Psoas muscle (tissue), 7 donors: ENCODE measurements at regions not wholly inside any gene's neighbourhood (a gene's known extent, or its start where the extent isn't known, plus 50 kb on each side); places are given as distances from the start of the nearest gene placed in this dataset.
A peak's percentile ranks its signal among the peaks of the same experiment; 100 is the strongest.

Experiments used
- ATAC-seq, 4 donors: fragments of 200-7000 bp; cut with Tn5 transposase; one replicate each; pipeline ENCODE4 v1.9.1; 2020; ENCODE audit warnings: moderate library complexity in 3 of 4, mild to moderate bottlenecking in 2 of 4
- DNase-seq, 2 donors: peaks; one replicate each; pipeline ENCODE4 v3.0.0-alpha.2; 2020
- H3K27ac ChIP-seq: fragments of 200-600 bp; one replicate; pipeline ENCODE4 v1.8.0; 2022
- H3K27me3 ChIP-seq, 3 donors: fragments of 200-600 bp in 1 of 3; one replicate each; pipeline versions ENCODE4 v1.6.1 to v1.8.0; 2013 to 2022; ENCODE audit warnings: low read length in 2 of 3, mild to moderate bottlenecking in 2 of 3, moderate library complexity in 1 of 3; ENCODE audit not compliant: insufficient read depth in 3 of 3
- H3K36me3 ChIP-seq, 2 donors: fragments of 200-600 bp in 1 of 2; one replicate each; pipeline versions ENCODE4 v1.6.1 to v1.8.0; 2013 to 2022; ENCODE audit warnings: low read depth in 1 of 2, mild to moderate bottlenecking in 1 of 2, moderate library complexity in 1 of 2; ENCODE audit not compliant: insufficient read depth in 1 of 2
- H3K4me1 ChIP-seq: fragments of 200-600 bp; one replicate; pipeline ENCODE4 v1.8.0; 2022
- H3K4me3 ChIP-seq: fragments of 200-600 bp; one replicate; pipeline ENCODE4 v1.8.0; 2022; ENCODE audit warnings: mild to moderate bottlenecking
- H3K9me3 ChIP-seq: fragments of 200-600 bp; one replicate; pipeline ENCODE4 v1.8.0; 2022
- WGBS, 3 donors: extraction: QIAGEN DNeasy Blood & Tissue Kit; methylation state at CpG; one replicate each; pipeline versions ENCODE4 v1.1.6 to v1.1.7; 2013; 5-methylcytosine and 5-hydroxymethylcytosine counted together
- intact Hi-C, 2 donors: fragments of 100-400 bp; cut with DNase I; formaldehyde crosslinking; loops; one replicate each; pipeline versions ENCODE4 v1.11.0 to v1.14.2; 2022
- TF ChIP-seq, protein P1 (sequence below): fragments of 200-600 bp; IDR thresholded peaks from one replicate; pipeline ENCODE4 v1.8.0; 2022; ENCODE audit warnings: antibody characterized with exemption
- donor health status: healthy with polysubstance abuse.
- donor health status: DM: no; HTN: no; CAD: no; lungs with moderate emphysema.
- donor health status: Bipolar disorder and iron deficiency.
- donor health status: healthy.
- donor health status: DM: yes; HTN: yes; CAD: no.
- donor health status: DM: no; HTN: no; CAD: no.
- donor health status: DM: yes; HTN: yes; CAD: no.

DNA sequence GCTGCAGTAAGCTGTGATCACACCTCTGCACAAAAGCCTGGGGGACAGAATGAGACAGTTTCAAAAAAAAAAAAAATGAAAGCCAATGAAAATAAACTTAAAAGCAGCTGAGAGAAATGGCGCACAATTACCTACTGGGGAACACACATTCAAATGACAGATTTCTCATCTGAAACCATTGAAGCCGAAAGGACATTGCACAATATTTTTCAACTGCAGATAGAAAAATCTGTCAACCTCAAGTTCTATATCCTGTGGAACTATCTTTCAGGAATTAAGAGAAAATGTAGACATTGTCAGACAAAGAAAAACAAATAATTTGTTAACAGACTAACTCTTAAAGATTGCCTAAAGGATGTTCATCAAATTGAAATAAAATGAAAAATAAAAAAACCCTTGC is 442.8 kb downstream of the MATN1 start:
- DNase-seq: no peak
- no peaks in the 10 kb centered on the region for H3K36me3 ChIP-seq
- H3K4me3 ChIP-seq: no peak overlapping the region
- H3K27ac ChIP-seq: no peak overlapping the region
- intact Hi-C loops: no loop called here
- H3K9me3 ChIP-seq: no peaks in the 10 kb centered on the region
- ATAC-seq: no peak
- no peaks in the 10 kb centered on the region for H3K27me3 ChIP-seq
- H3K4me1 ChIP-seq: no peaks in the 10 kb centered on the region
- WGBS, 3 donors: 93 to 97% (median 94%) methylated on average over 2 of the region's 2 CpGs
- TF ChIP-seq, protein P1, sequence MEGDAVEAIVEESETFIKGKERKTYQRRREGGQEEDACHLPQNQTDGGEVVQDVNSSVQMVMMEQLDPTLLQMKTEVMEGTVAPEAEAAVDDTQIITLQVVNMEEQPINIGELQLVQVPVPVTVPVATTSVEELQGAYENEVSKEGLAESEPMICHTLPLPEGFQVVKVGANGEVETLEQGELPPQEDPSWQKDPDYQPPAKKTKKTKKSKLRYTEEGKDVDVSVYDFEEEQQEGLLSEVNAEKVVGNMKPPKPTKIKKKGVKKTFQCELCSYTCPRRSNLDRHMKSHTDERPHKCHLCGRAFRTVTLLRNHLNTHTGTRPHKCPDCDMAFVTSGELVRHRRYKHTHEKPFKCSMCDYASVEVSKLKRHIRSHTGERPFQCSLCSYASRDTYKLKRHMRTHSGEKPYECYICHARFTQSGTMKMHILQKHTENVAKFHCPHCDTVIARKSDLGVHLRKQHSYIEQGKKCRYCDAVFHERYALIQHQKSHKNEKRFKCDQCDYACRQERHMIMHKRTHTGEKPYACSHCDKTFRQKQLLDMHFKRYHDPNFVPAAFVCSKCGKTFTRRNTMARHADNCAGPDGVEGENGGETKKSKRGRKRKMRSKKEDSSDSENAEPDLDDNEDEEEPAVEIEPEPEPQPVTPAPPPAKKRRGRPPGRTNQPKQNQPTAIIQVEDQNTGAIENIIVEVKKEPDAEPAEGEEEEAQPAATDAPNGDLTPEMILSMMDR: no peak

DNA sequence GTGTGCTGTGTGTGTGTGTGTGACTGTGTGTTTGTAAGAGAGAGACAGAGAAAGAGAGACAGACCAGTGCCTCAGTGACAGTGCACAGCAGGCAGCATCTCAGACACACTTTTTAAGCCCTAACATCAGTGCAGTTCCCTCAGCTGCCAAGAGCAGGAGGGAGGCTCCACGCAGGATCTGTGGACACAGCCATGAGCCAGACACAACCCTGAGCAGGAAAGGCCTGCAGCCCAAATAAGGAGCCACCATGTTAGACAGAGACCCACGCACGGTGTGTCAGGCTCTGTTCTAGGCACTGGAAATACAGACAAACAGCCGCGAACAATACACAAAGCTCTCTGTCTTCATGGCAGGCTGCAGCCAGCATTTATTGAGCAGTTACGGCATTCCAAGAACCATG is 445.5 kb downstream of the MATN1 start:
- 58 to 73% (median 59%) methylated on average over 6 of the region's 6 CpGs for WGBS, 3 donors
- Histone ChIP-seq H3K4me1 (no peaks in the 10 kb centered on the region), H3K4me3 (no peak overlapping the region), H3K27me3 (no peaks in the 10 kb centered on the region), H3K9me3 (no peaks in the 10 kb centered on the region), H3K27ac (no peak overlapping the region), H3K36me3 (no peaks in the 10 kb centered on the region)
- ATAC-seq (no peak), DNase-seq (peak in 1 of 2 donors; percentile 8)
- TF ChIP-seq, protein P1: no peak
- intact Hi-C loops: no loop called here

DNA sequence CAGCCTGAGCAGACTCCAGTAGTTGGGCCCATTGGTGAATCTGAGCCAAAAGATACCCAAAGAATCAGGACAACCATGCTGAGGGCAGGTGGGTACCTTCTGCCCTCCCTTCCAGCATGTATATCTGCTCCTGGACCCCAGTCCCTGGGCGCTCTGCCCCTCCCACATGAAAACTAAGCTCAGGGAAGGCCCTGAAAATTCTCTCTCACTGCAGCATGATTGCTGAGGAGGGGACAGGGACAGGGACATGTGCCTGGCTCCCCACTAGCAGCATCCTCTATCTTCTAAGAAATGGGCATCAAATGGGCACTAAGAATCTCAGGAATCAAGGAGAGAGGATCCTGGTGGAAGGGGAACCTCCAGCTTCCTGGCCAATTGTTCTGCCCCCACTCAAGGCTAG is 446.0 kb downstream of the MATN1 start:
- no peak for ATAC-seq
- Histone ChIP-seq H3K27me3 (no peaks in the 10 kb centered on the region), H3K36me3 (no peaks in the 10 kb centered on the region), H3K9me3 (no peaks in the 10 kb centered on the region), H3K4me1 (no peaks in the 10 kb centered on the region), H3K27ac (no peak overlapping the region), H3K4me3 (no peak overlapping the region)
- TF ChIP-seq, protein P1: no peak
- 91 to 100% (median 93%) methylated on average over 1 of the region's 1 CpG for WGBS, 3 donors
- peak in 1 of 2 donors; percentile 4 for DNase-seq
- intact Hi-C loops: no loop called here

DNA sequence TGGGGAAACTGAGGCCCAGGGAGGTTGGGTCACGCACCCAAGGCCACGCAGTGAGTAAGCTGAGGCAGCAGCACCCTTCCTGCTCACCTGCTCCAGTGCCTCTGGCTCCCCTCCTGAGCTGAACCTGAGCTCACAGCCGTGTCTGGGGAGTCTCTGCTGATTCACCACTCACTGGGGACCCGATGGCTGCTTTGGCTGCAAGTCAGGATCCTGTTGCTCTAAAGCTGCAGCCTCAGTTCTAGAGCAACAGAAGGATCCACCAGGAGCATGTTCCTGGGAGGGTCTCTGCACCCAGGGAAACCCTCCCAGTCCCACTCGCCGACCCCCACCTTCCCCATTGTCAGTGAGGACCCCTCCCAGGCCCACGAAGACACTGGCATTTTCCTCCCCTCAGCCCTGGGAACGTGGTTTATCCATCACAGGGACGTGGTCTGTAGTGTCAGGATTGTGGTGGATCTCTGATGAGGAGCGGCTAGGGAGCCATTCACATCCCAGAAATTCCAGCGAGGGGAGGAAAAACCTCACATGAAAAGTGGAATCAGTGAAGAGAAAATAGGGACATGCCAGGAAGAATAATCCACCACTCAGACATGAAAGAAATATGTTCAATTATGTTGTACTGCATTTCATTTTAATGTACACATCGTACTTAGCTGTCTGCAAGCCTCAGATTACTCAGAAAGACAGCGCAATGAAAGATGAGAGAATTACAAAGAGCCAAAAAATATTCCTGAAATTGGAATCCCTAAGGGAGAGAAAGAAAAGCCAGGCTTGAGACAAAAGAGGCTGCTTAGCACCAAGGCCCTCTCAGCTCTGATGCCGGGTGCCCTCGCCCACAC is 447.2 kb downstream of the MATN1 start:
- Histone ChIP-seq H3K4me1 (no peaks in the 10 kb centered on the region), H3K9me3 (no peaks in the 10 kb centered on the region), H3K4me3 (no peak overlapping the region), H3K27ac (no peak overlapping the region), H3K27me3 (peaks cover 0 to 2% (median 0%) of the 10 kb centered on the region in 3 donors), H3K36me3 (no peaks in the 10 kb centered on the region)
- WGBS, 3 donors: 74 to 76% (median 75%) methylated on average over 15 of the region's 15 CpGs
- intact Hi-C loops: no loop called here
- DNase-seq: peak in 1 of 2 donors; percentile 18
- TF ChIP-seq, protein P1: no peak
- ATAC-seq: no peak
